A673 (cell line): ENCODE measurements at regions not wholly inside any gene's neighbourhood (a gene's known extent, or its start where the extent isn't known, plus 50 kb on each side); places are given as distances from the start of the nearest gene placed in this dataset.

ENCODE experiments used
- BruUV-seq: library from RNA; stranded (reverse); fragments of 400-500 nt; replicated peaks from 2 replicates; lab custom pipeline; 2021; lab: Mats Ljungman, UMichigan
- CTCF ChIA-PET: fragments of 300-600 bp; sonication (Branson Sonifier 250); formaldehyde crosslinking; loops from one replicate; lab custom pipeline; 2022; ENCODE audit warnings: antibody characterized with exemption; lab: Charles Lee
- POLR2A ChIA-PET: fragments of 300-600 bp; sonication (Branson Sonifier 250); formaldehyde crosslinking; loops from one replicate; lab custom pipeline; 2022; ENCODE audit warnings: antibody characterized with exemption; ENCODE audit not compliant: low non-redundant PET; lab: Charles Lee
- DNase-seq: peaks from one replicate; pipeline ENCODE4 v3.0.0-alpha.2; 2015; ENCODE audit warnings: low spot score
- H3K27ac ChIP-seq: fragments of 200-600 bp; sonication (generic); 2 replicates; pipeline ENCODE4 v1.5.1; 2016; ENCODE audit warnings: mixed run types, low read depth, mild to moderate bottlenecking, mixed read lengths, antibody characterized with exemption, low read length; ENCODE audit not compliant: poor library complexity, severe bottlenecking
- H3K27me3 ChIP-seq: fragments of 200-600 bp; sonication (generic); replicated peaks from 2 replicates; pipeline ENCODE4 v1.6.1; 2017; ENCODE audit warnings: mixed run types, low read depth, mild to moderate bottlenecking, mixed read lengths, antibody characterized with exemption, low read length; ENCODE audit not compliant: insufficient read depth, poor library complexity
- H3K36me3 ChIP-seq: fragments of 200-600 bp; sonication (generic); 2 replicates; pipeline ENCODE4 v1.6.1; 2016; ENCODE audit warnings: mixed run types, mild to moderate bottlenecking, mixed read lengths, antibody characterized with exemption, low read length; ENCODE audit not compliant: insufficient read depth, poor library complexity, severe bottlenecking
- H3K4me1 ChIP-seq: fragments of 200-600 bp; sonication (generic); 2 replicates; pipeline ENCODE4 v1.6.1; 2017; ENCODE audit warnings: mixed run types, mild to moderate bottlenecking, mixed read lengths, antibody characterized with exemption, low read length; ENCODE audit not compliant: insufficient read depth, poor library complexity, severe bottlenecking
- H3K4me3 ChIP-seq: fragments of 200-600 bp; sonication (generic); 2 replicates; pipeline ENCODE4 v1.5.1; 2016; ENCODE audit warnings: low read depth, mixed run types, mild to moderate bottlenecking, mixed read lengths, low read length; ENCODE audit not compliant: poor library complexity, severe bottlenecking
- H3K9me3 ChIP-seq: fragments of 200-600 bp; sonication (generic); 2 replicates; pipeline ENCODE4 v1.6.1; 2016; ENCODE audit warnings: mixed run types, low read depth, mild to moderate bottlenecking, mixed read lengths, antibody characterized with exemption, low read length; ENCODE audit not compliant: poor library complexity, severe bottlenecking
- EZH2 ChIP-seq: fragments of 200-600 bp; sonication (generic); IDR thresholded peaks from 2 replicates; pipeline ENCODE4 v1.6.1; 2017; ENCODE audit warnings: borderline replicate concordance, low read depth, mild to moderate bottlenecking, mixed read lengths, antibody characterized with exemption, low read length; ENCODE audit not compliant: poor library complexity, severe bottlenecking
- intact Hi-C: fragments of 100-400 bp; cut with micrococcal nuclease; formaldehyde crosslinking; loops from one replicate; pipeline ENCODE4 v1.10.0; 2022; ENCODE audit not compliant: unreplicated experiment
- TF ChIP-seq, protein P1 (sequence below): fragments of 300-800, 200-600 bp; sonication (generic); conservative IDR thresholded peaks from 2 replicates; pipeline ENCODE4 v1.5.1; 2017; ENCODE audit warnings: low read depth, mild to moderate bottlenecking, antibody characterized with exemption, low read length, moderate library complexity, mixed read lengths

GRCh38 chr1:193769651-193770050, 583.2 kb upstream of the B3GALT2 start:
- intact Hi-C loops, result no loop called here
- CTCF ChIA-PET, result no interaction called here
- Histone ChIP-seq H3K4me1 (peaks cover 3% of the 10 kb centered on the region), H3K4me3 (no peak overlapping the region), H3K36me3 (no peaks in the 10 kb centered on the region), H3K27ac (no peak overlapping the region), H3K27me3 (no peaks in the 10 kb centered on the region), H3K9me3 (no peaks in the 10 kb centered on the region)
- no TSS peak for BruUV-seq
- POLR2A ChIA-PET, result no interaction called here
- TF ChIP-seq EZH2, result no peak
- TF ChIP-seq, protein P1, sequence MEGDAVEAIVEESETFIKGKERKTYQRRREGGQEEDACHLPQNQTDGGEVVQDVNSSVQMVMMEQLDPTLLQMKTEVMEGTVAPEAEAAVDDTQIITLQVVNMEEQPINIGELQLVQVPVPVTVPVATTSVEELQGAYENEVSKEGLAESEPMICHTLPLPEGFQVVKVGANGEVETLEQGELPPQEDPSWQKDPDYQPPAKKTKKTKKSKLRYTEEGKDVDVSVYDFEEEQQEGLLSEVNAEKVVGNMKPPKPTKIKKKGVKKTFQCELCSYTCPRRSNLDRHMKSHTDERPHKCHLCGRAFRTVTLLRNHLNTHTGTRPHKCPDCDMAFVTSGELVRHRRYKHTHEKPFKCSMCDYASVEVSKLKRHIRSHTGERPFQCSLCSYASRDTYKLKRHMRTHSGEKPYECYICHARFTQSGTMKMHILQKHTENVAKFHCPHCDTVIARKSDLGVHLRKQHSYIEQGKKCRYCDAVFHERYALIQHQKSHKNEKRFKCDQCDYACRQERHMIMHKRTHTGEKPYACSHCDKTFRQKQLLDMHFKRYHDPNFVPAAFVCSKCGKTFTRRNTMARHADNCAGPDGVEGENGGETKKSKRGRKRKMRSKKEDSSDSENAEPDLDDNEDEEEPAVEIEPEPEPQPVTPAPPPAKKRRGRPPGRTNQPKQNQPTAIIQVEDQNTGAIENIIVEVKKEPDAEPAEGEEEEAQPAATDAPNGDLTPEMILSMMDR, result no peak
- DNase-seq, result no peak

GRCh38 chr1:193767886-193768285, 581.5 kb upstream of the B3GALT2 start:
- Histone ChIP-seq H3K27me3 (no peaks in the 10 kb centered on the region), H3K36me3 (no peaks in the 10 kb centered on the region), H3K4me1 (peaks cover 3% of the 10 kb centered on the region), H3K27ac (no peak overlapping the region), H3K9me3 (no peaks in the 10 kb centered on the region), H3K4me3 (no peak overlapping the region)
- intact Hi-C loops, result no loop called here
- TF ChIP-seq, protein P1, result no peak
- TF ChIP-seq EZH2, result no peak
- CTCF ChIA-PET, result no interaction called here
- POLR2A ChIA-PET, result no interaction called here
- DNase-seq, result no peak
- no TSS peak for BruUV-seq

DNA sequence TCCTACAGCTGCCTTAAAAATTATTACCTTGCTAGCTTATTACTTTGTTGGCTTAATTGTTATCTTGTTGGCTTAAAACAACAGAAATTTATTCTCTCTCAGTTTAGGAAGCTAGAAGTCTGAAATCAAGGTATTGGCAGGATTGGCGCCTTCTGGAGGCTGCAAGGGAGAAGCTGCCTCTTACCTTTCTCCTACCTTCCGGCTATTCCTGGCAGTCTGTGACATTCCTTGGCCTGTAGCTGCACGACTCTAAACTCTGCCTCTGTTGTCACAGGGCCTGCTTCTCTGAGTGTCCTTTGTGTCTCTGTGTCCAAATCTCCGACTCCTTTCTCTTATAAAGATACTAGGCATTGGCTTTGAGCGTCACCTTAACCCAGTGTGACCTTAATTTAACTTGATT, 579.9 kb upstream of the B3GALT2 start:
- H3K4me3 ChIP-seq, result no peak overlapping the region
- POLR2A ChIA-PET, result no interaction called here
- H3K27ac ChIP-seq, result no peak overlapping the region
- intact Hi-C loops, result no loop called here
- no peaks in the 10 kb centered on the region for H3K36me3 ChIP-seq
- TF ChIP-seq, protein P1, result no peak
- no peak for TF ChIP-seq EZH2
- no peak for DNase-seq
- CTCF ChIA-PET, result no interaction called here
- BruUV-seq, result no TSS peak
- H3K9me3 ChIP-seq, result no peaks in the 10 kb centered on the region
- H3K27me3 ChIP-seq, result no peaks in the 10 kb centered on the region
- peaks cover 3% of the 10 kb centered on the region for H3K4me1 ChIP-seq
